ENCODE measurements at regions not wholly inside any gene's neighbourhood (a gene's known extent, or its start where the extent isn't known, plus 50 kb on each side); places are given as distances from the start of the nearest gene placed in this dataset.

DNA sequence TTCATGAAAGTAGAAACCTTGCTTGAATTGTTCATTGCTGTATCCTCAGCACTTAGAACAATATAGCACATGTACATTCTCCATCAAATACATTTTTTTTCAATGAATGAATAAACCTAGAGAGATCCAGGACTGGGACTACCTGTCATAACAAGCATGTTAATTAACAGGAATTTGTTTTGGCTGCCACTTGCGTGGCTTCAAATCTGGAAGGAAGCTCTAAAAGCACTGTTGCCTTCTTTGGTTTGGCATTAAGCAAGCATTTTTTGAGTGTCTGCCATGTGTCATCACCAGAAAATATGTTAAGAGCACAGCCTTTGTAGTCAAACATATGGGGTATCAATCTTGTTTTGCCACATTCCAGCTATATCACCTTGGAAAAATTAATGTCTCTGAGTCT is 131.9 kb upstream of the BACH2 start:
- TF ChIP-seq POLR2A (IDR thresholded peaks at IDR 0.05; ENCODE audit: low read length): no peak
- no peak for TF ChIP-seq GATA1 (IDR thresholded peaks at IDR 0.05; ENCODE audit: low read depth, low read length)

Measured in erythroblast (primary cell).